Islet precursor cell (in vitro differentiated cells): ENCODE measurements at regions not wholly inside any gene's neighbourhood (a gene's known extent, or its start where the extent isn't known, plus 50 kb on each side); places are given as distances from the start of the nearest gene placed in this dataset.

Source experiments
- DNase-seq: peaks from one replicate; pipeline ENCODE4 v3.0.0-alpha.2; 2018

GRCh38 chr10:4034907-4035598, 250.0 kb upstream of the KLF6 start:
- peak; percentile 56 for DNase-seq

- no peak for DNase-seq
Measured at GRCh38 chr10:4033341-4033896, 248.4 kb upstream of the KLF6 start.

- DNase-seq = no peak
Measured at GRCh38 chr10:4029866-4030265, 244.9 kb upstream of the KLF6 start.

- no peak for DNase-seq
Measured at GRCh38 chr10:4028854-4029583, 244.0 kb upstream of the KLF6 start.

- no peak for DNase-seq
Measured at GRCh38 chr10:4028027-4028471, 243.0 kb upstream of the KLF6 start.

- DNase-seq = no peak
Measured at GRCh38 chr10:4025339-4025738, 240.3 kb upstream of the KLF6 start.

GRCh38 chr10:4024516-4025245, 239.7 kb upstream of the KLF6 start:
- peak; percentile 97 for DNase-seq

GRCh38 chr10:4024027-4024426, 239.0 kb upstream of the KLF6 start:
- peak; percentile 59 for DNase-seq

GRCh38 chr10:4022473-4022872, 237.5 kb upstream of the KLF6 start:
- DNase-seq = no peak

- no peak for DNase-seq
Measured at GRCh38 chr10:4020631-4021030, 235.6 kb upstream of the KLF6 start.

GRCh38 chr10:4018054-4018511, 233.1 kb upstream of the KLF6 start:
- DNase-seq = no peak

GRCh38 chr10:4017336-4017735, 232.3 kb upstream of the KLF6 start:
- DNase-seq = no peak

- no peak for DNase-seq
Measured at GRCh38 chr10:4016214-4016740, 231.3 kb upstream of the KLF6 start.

GRCh38 chr10:4013651-4014121, 228.7 kb upstream of the KLF6 start:
- DNase-seq = no peak

GRCh38 chr10:4012848-4013247, 227.8 kb upstream of the KLF6 start:
- no peak for DNase-seq

- DNase-seq = no peak
Measured at GRCh38 chr10:4011136-4011812, 226.3 kb upstream of the KLF6 start.

- no peak for DNase-seq
Measured at GRCh38 chr10:4008676-4009382, 223.8 kb upstream of the KLF6 start.

- no peak for DNase-seq
Measured at GRCh38 chr10:4007771-4008170, 222.8 kb upstream of the KLF6 start.

GRCh38 chr10:4006858-4007257, 221.8 kb upstream of the KLF6 start:
- no peak for DNase-seq

- no peak for DNase-seq
Measured at GRCh38 chr10:4006051-4006450, 221.0 kb upstream of the KLF6 start.

- no peak for DNase-seq
Measured at GRCh38 chr10:4004990-4005389, 220.0 kb upstream of the KLF6 start.

- DNase-seq = no peak
Measured at GRCh38 chr10:4004144-4004543, 219.1 kb upstream of the KLF6 start.
